Kidney epithelial cell (primary cell): ENCODE measurements at regions not wholly inside any gene's neighbourhood (a gene's known extent, or its start where the extent isn't known, plus 50 kb on each side); places are given as distances from the start of the nearest gene placed in this dataset.
"Not testable (repeated sequence)": the region's sequence is repeated elsewhere in the genome, so short reads cannot be mapped to it uniquely, and the experiment has no call there.

Source experiments
- DNase-seq: peaks from one replicate; pipeline ENCODE4 v3.0.0-alpha.2; 2010; ENCODE audit warnings: low read depth
- H3K27me3 ChIP-seq: 2 replicates; pipeline ENCODE4 v1.6.0; 2011; ENCODE audit warnings: low read length; ENCODE audit not compliant: control insufficient read depth, insufficient read depth
- H3K36me3 ChIP-seq: 2 replicates; pipeline ENCODE4 v1.5.1; 2011; ENCODE audit warnings: low read length; ENCODE audit not compliant: control insufficient read depth, insufficient read depth
- H3K4me3 ChIP-seq: 2 replicates; pipeline ENCODE4 v1.5.1; 2011; ENCODE audit warnings: low read depth, mild to moderate bottlenecking, control low read depth, low read length
- CTCF ChIP-seq: IDR thresholded peaks from 2 replicates; pipeline ENCODE4 v1.5.1; 2011; ENCODE audit warnings: mild to moderate bottlenecking, moderate library complexity, low read length, control low read depth, inconsistent platforms; ENCODE audit not compliant: insufficient read depth, poor library complexity, severe bottlenecking

- H3K27me3 ChIP-seq: no peaks in the 10 kb centered on the region
- no peak for TF ChIP-seq CTCF
- no peaks in the 10 kb centered on the region for H3K36me3 ChIP-seq
- H3K4me3 ChIP-seq: no peak overlapping the region
- no peak for DNase-seq
These were observed 138.1 kb upstream of the ST6GALNAC5 start for GRCh38 chr1:76729142-76729541.

- no peak for DNase-seq
- no peaks in the 10 kb centered on the region for H3K27me3 ChIP-seq
- TF ChIP-seq CTCF: no peak
- no peaks in the 10 kb centered on the region for H3K36me3 ChIP-seq
- no peak overlapping the region for H3K4me3 ChIP-seq
These were observed 137.3 kb upstream of the ST6GALNAC5 start for GRCh38 chr1:76730027-76730426.

GRCh38 chr1:76738355-76738754 lies 128.9 kb upstream of the ST6GALNAC5 start:
- not testable (repeated sequence) for H3K36me3 ChIP-seq, H3K27me3 ChIP-seq, DNase-seq, H3K4me3 ChIP-seq

- not testable (repeated sequence) for H3K27me3 ChIP-seq, H3K36me3 ChIP-seq, H3K4me3 ChIP-seq, DNase-seq
These were observed 126.3 kb upstream of the ST6GALNAC5 start for GRCh38 chr1:76740956-76741355.

- no peak overlapping the region for H3K4me3 ChIP-seq
- H3K36me3 ChIP-seq: no peaks in the 10 kb centered on the region
- no peak for DNase-seq
- H3K27me3 ChIP-seq: no peaks in the 10 kb centered on the region
- no peak for TF ChIP-seq CTCF
These were observed 122.3 kb upstream of the ST6GALNAC5 start for GRCh38 chr1:76744989-76745388.

- Histone ChIP-seq H3K27me3 (no peaks in the 10 kb centered on the region), H3K4me3 (no peak overlapping the region), H3K36me3 (no peaks in the 10 kb centered on the region)
- DNase-seq: no peak
- TF ChIP-seq CTCF: no peak
These were observed 121.1 kb upstream of the ST6GALNAC5 start for GRCh38 chr1:76746206-76746605.

- H3K4me3 ChIP-seq: no peak overlapping the region
These were observed 112.5 kb upstream of the ST6GALNAC5 start for GRCh38 chr1:76754730-76755129.

More at GRCh38 chr1:76754730-76755129, 112.5 kb upstream of the ST6GALNAC5 start:
- Histone ChIP-seq H3K36me3 (no peaks in the 10 kb centered on the region), H3K27me3 (no peaks in the 10 kb centered on the region)
- DNase-seq: no peak
- no peak for TF ChIP-seq CTCF
